Kidney capillary endothelial cell (primary cell): ENCODE measurements at regions not wholly inside any gene's neighbourhood (a gene's known extent, or its start where the extent isn't known, plus 50 kb on each side); places are given as distances from the start of the nearest gene placed in this dataset.
"Not testable (repeated sequence)": the region's sequence is repeated elsewhere in the genome, so short reads cannot be mapped to it uniquely, and the experiment has no call there.

Experiments
- DNase-seq: peaks from one replicate; pipeline ENCODE4 v3.0.0-alpha.2; 2018; ENCODE audit warnings: low spot score

GRCh38 chr2:185510060-185510459 is 228.5 kb upstream of the FSIP2 start:
- peak; percentile 0 for DNase-seq

GRCh38 chr2:185511925-185512324 is 226.7 kb upstream of the FSIP2 start:
- DNase-seq = no peak

- no peak for DNase-seq
These were observed 216.1 kb upstream of the FSIP2 start for GRCh38 chr2:185522472-185522871.

GRCh38 chr2:185524242-185524641 is 214.4 kb upstream of the FSIP2 start:
- not testable (repeated sequence) for DNase-seq

GRCh38 chr2:185526161-185526560 is 212.4 kb upstream of the FSIP2 start:
- DNase-seq = no peak

GRCh38 chr2:185531721-185532120 is 206.9 kb upstream of the FSIP2 start:
- no peak for DNase-seq

GRCh38 chr2:185537689-185538088 is 200.9 kb upstream of the FSIP2 start:
- no peak for DNase-seq

- DNase-seq = no peak
These were observed 171.4 kb upstream of the FSIP2 start for GRCh38 chr2:185567196-185567595.

- no peak for DNase-seq
These were observed 170.7 kb upstream of the FSIP2 start for GRCh38 chr2:185567940-185568339.

GRCh38 chr2:185578322-185578721 is 160.3 kb upstream of the FSIP2 start:
- no peak for DNase-seq

- DNase-seq = no peak
These were observed 155.4 kb upstream of the FSIP2 start for GRCh38 chr2:185583058-185583816.

GRCh38 chr2:185585165-185585564 is 153.4 kb upstream of the FSIP2 start:
- DNase-seq = not testable (repeated sequence)

GRCh38 chr2:185591276-185591675 is 147.3 kb upstream of the FSIP2 start:
- not testable (repeated sequence) for DNase-seq

- DNase-seq = no peak
These were observed 130.7 kb upstream of the FSIP2 start for GRCh38 chr2:185607945-185608344.

- peak; percentile 36 for DNase-seq
These were observed 129.8 kb upstream of the FSIP2 start for GRCh38 chr2:185608799-185609198.

- DNase-seq = peak; percentile 4
These were observed 128.3 kb upstream of the FSIP2 start for GRCh38 chr2:185610301-185610700.

- DNase-seq = no peak
These were observed 120.0 kb upstream of the FSIP2 start for GRCh38 chr2:185618625-185619024.

GRCh38 chr2:185625604-185626003 is 113.0 kb upstream of the FSIP2 start:
- no peak for DNase-seq

GRCh38 chr2:185628985-185629384 is 109.6 kb upstream of the FSIP2 start:
- no peak for DNase-seq

GRCh38 chr2:185633621-185634020 is 105.0 kb upstream of the FSIP2 start:
- DNase-seq = no peak

GRCh38 chr2:185638771-185639170 is 99.8 kb upstream of the FSIP2 start:
- DNase-seq = no peak

GRCh38 chr2:185640588-185640987 is 98.0 kb upstream of the FSIP2 start:
- DNase-seq = no peak

GRCh38 chr2:185643434-185643833 is 95.2 kb upstream of the FSIP2 start:
- DNase-seq = no peak

- DNase-seq = no peak
These were observed 93.8 kb upstream of the FSIP2 start for GRCh38 chr2:185644828-185645227.
